ENCODE measurements at regions not wholly inside any gene's neighbourhood (a gene's known extent, or its start where the extent isn't known, plus 50 kb on each side); places are given as distances from the start of the nearest gene placed in this dataset.

DNA sequence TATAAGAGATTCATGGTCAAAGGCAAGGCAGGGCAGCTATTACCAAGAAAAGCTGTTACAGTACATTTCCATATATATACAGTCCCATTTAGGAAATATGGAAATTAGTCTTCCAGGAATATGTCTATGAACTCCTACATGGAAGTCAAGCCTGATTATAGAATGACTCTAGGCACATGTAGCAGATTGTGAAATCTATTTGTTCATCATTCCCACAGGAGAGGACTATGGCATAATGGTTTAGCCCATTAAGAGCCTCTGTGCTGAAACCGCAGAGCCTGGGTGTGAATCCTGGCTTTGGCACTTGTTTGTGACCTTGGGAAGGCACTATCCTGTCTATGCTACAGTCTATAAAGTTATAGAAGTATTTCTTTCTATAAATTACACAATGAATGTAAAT is 764.8 kb downstream of the RAPGEF2 start:
- TF ChIP-seq POLR2A (IDR thresholded peaks at IDR 0.05; ENCODE audit: low read length) (no peak), GATA1 (IDR thresholded peaks at IDR 0.05; ENCODE audit: low read depth, low read length) (no peak)

Data from erythroblast (primary cell).